SH-SY5Y (cell line): ENCODE measurements at regions not wholly inside any gene's neighbourhood (a gene's known extent, or its start where the extent isn't known, plus 50 kb on each side); places are given as distances from the start of the nearest gene placed in this dataset.

ENCODE experiments used
- GATA2 ChIP-seq: IDR thresholded peaks from 2 replicates; pipeline ENCODE4 v1.6.1; 2011; ENCODE audit warnings: mild to moderate bottlenecking, low read depth, low read length
- GATA3 ChIP-seq: IDR thresholded peaks from 2 replicates; pipeline ENCODE4 v1.6.1; 2011; ENCODE audit warnings: low read depth, mild to moderate bottlenecking, low read length, moderate library complexity

- no peak for TF ChIP-seq GATA2
- no peak for TF ChIP-seq GATA3
These were observed 549.2 kb upstream of the MKI67 start for GRCh38 chr10:128675405-128675804.
